ENCODE measurements at regions not wholly inside any gene's neighbourhood (a gene's known extent, or its start where the extent isn't known, plus 50 kb on each side); places are given as distances from the start of the nearest gene placed in this dataset.

DNA sequence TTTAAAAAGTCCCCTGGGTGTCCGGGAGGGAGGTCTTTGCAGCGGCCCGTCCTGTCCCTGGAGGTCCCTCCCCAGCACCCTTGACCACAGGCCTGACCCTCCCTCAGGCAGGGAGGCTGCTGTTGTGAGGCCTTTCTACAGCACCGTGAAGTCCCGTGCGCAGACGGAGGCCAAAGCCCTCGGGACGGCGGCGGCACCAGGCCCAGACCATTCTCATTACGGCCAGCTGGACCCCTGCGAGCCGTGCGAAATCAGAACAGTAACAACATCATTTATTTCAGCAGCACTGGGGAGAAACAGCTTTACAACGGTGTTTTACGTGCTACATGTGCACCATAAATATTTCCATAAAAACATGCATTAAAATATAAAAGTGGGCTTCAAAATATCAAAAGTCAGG is 101.4 kb upstream of the ACTRT2 start:
- no peak for DNase-seq

DNA sequence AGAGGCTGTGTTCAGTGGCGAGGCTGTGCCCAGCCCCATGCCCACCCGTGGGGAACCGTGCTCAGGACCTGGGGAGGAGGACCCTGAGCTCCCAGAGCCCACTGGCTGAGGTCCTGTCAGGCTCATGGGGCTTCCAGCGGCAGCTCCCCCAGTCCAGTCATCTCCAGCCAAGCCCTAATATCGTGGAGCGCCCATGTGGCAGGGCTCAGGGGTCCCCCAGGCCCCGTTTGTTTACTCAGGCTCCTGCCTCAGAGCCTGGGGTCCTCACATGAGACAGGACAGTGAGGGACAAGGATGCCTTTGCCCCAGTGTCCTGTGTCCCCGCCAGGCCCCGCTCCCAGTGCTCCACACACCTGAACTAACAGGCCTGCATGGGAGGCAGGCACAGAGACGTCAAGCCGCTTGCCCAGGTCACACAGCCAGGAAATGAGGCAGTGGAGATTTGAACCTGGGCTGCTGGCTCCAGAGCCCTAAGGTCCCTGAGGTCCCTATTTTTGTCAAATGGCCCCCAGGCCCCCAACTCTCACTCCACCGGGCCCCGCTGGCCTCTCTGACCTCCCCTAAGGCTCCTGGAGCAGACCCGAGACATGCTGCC is 100.7 kb upstream of the ACTRT2 start:
- no peak for DNase-seq

DNA sequence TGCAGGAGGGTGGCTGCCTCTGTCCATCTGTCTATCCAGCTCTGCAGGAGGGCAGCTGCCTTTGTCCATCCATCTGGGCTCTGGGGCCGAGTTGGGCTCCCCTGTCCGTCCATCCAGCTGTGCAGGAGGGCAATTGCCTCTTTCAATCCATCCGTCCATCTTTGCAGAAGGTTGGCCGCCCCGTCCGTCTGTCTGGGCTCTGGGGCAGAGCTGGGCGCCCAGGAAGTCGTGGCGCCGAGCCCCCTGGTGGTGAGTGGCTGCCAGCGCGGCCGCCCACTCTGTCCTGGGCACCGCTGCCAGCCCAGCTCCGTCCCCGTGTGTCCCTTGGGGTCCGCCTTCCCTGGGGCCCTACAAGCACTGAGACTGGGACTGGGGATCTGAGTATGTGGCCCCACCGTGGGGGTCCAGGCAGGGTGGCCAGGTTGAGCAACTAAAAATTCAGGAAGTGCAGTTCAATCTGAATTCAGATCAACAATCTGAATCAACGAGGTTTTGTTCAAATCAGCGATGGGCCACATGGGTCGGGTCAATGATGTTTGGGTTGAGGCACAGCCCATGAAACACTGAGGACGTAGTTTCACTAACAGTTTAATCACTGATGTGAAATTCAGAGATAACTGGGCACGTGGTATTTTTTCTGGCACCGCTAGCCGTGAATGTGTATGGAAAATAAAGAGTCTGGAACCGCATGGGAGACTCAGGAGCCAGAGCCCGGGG is 99.1 kb upstream of the ACTRT2 start:
- peak; percentile 51 for DNase-seq

DNA sequence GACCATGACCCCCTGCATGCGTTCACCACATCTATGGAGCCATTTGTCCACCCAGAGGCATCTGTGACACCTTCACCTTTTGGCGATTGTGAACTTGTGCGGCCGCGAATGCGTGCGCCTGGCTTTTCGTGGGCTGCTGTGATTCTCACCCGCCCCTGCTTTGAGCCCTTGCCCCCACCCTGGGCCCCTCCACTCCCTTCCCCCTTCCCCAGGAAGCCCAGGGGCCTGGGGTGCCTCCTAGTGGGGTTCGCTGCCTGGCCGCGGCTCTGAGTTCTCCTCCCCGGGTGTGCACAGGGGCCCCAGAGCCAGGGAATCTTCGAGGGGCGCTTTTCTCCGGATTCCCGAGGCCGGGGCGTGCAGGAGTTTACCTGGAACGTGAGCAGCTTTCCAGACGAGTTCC is 97.9 kb upstream of the ACTRT2 start:
- no peak for DNase-seq

DNA sequence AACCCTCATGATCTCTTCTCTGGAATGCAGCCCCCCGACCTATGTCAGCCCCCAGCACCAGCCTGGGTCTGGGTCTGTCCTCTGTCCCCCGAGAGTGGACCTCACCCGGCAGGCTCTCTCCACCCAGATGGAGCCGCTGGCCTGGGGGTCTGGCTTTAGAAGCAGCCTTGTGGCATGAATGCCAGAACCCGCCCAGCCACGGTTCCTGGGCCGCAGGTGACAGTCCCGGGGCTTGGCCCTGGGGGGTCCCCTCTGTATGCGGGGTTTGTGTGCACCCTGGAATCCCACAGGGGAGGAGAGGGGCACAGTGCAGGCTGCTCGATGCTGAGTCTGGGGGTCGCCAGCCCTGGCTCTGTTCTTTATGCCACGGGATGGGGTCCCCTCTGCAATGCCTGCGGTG is 96.0 kb upstream of the ACTRT2 start:
- DNase-seq = no peak

DNA sequence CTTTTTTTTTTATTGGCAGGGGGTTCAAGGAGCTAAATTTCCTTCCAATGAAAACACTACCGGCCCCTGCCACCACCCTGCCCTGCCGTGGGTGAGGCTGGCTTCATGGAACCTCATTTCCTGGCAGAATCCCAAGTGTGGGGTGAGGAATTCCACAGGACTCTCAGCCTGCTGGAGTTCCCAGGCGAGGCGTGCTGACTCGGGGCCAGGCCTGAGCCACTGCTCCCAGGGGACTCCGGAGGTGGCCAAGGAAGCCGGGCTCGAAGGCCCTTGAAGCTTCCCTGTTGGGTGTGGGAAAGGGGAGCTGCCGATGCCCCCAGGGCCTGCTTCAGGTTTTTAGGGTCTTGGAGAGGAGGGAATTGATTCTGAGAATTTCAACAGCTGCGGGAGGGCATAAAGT is 95.3 kb upstream of the ACTRT2 start:
- DNase-seq = no peak

DNA sequence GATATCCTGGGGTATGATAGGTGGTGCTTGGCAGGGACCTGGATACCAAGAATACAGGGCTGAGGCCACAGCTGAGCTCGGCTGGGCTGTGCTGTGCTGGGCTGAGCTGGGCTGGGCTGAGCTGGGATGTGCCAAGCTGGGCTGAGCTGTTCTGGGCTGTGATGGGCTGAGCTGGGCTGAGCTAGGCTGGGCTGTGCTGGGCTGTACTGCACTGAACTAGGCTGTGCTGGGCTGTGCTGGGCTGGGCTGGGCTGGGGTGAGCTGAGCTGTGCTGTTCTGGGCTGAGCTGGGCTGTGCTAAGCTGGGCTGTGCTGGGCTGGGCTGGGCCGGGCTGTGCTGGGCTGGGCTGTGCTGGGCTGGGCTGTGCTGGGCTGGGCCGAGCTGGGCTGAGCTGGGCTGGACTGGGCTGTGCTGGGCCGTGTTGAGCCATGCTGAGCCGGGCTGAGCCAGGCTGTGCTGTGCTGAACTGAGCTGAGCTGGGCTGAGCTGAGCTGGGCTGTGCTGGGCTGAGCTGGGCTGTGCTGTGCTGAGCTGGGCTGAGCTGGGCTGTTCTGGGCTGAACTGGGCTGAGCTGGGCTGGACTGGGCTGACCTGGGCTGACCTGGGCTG is 94.7 kb upstream of the ACTRT2 start:
- no peak for DNase-seq

DNA sequence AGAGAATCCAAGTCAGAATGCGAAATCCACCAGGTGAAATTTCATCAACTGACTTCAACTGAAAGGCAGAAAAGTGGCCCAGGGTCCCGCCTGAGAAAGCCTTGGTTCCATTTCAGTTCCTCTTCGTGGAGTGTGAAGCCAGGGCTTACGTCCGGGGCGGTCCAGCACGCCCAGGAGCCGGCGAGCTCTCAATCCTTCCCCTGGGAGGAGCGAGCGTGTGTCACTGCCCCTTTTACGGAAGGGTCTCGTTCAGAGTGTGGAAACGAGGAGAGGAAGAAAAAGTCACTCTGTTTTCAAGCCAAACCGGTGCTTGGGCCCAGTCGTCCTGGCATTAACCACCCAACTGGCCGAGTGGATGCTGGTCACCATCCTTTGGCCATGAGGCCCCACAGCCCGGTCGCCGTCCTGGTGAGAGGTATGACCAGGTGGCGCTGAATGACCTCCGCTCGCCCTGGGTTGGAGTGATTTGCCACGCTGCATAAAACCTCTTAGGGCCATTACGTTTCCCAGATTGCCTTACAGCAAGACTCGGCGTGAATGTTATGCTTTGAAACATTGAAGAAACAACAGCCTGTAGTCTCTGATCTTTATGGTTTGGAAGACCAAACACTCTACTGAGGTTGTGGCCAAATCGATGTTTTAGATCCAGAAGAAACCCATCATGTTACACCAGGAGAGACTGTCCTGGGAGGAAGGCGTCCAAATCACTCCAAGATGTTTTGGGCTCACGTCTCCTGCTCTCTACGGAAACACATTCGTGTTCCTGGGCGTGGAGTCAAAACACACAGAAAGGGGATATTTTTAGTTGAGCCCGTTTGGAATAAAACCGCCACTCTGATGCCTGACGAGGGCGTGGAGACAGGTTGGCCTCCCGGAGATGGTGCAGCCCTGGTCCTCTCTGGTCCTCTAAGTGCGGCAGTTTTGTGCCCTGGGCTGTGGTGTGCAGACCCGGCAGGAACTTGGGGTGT is 93.6 kb upstream of the ACTRT2 start:
- DNase-seq = no peak

DNA sequence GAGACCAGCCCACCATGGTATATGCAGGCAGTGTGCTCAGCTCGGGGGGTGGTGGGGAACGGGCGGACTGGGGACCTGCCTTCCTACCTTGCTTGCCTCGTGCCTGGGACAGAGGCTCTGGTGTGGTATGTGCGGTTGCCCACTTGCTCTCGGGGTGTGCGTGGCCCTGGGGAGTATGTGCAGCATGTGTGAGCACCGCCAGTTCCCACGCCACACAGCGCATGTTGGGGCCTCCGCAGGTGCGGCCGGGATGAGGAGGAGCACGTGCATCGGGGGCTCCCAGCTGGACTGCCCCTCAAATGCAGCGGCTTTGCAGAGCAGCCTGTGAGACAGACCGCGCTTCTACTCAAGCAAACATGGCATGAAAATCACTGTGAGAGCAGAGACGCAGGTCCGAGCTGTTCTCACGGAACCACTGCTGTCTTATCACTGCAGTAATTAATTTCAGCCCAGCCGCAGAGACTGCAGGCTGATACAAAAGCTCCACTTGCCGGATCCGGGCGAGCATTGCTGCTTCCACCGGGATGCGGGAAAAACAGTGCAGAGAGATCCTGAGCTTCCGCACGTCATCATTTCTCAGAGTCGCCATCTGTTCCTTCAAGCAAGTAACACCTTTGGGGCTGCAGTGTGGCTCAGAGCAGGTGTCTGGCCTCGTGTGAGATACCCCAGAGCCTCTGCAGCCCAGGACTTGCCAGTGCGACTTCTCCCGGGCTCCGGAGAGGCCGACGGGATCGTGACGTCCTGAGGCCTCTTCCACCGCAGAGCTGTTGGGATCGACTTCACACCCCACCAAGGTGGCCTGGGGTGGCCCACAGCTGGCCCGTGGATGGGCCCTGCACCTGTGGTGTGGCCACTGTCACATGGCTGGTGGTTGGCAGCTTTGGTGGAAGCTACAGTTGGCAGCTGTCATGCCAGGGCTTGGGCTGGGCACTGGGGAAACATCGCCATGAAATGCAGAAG is 92.6 kb upstream of the ACTRT2 start:
- DNase-seq = no peak

DNA sequence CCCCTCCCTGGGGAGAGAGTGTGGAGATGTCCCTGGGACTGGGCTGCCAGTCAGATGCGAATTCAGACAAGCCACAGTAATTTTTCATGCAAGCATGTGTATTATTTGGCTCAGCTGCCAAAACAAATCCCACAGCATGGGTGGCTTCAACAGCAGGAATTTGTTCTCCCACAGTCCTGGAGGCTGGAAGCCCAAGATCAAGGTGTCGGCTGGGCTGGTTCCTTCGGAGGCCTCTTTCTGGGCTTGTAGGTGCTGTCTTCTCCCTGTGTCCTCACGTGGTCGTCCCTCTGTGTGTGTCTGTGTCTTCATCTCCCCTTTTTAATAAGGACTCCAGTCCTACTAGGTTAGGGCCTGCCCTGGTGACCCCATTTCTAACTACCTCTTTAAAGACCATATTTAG is 91.9 kb upstream of the ACTRT2 start:
- DNase-seq = no peak

DNA sequence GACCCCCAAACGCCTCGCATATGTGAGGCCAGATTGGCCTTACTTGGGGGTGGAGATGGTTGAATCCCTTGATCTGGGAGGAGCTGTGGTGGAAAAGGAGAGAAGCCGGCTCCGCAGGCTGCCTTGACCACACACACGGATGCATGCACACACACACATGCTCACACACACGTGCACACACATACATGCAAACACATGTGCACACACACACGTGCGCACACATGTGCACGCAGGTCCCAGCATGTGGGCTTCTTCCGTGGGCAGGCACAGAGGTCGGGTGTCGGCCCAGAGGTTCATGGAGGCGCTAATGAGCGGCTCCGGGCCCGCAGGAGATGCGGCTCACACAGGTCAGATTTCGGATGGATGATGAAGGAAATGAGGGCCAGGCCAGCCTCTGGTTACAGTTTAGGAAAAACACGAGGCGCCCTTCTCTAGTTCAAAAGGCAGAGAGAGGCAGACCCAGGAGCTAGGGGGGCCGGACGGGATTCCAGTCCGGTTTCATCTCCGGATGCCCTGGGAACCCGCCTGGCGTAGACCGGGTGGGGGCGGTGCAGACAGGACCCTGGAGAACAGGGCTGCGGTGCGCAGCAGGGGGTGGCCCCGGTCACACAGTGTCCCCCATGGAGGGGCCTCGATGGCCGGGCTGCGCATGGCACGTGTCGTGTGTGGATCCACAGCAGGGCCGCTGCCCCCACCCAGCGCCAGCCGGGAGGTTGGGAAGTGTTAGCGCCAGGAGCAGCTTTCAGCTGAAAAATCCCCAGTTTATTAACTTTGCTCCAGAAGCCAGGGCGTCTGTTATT is 91.1 kb upstream of the ACTRT2 start:
- DNase-seq = no peak

DNA sequence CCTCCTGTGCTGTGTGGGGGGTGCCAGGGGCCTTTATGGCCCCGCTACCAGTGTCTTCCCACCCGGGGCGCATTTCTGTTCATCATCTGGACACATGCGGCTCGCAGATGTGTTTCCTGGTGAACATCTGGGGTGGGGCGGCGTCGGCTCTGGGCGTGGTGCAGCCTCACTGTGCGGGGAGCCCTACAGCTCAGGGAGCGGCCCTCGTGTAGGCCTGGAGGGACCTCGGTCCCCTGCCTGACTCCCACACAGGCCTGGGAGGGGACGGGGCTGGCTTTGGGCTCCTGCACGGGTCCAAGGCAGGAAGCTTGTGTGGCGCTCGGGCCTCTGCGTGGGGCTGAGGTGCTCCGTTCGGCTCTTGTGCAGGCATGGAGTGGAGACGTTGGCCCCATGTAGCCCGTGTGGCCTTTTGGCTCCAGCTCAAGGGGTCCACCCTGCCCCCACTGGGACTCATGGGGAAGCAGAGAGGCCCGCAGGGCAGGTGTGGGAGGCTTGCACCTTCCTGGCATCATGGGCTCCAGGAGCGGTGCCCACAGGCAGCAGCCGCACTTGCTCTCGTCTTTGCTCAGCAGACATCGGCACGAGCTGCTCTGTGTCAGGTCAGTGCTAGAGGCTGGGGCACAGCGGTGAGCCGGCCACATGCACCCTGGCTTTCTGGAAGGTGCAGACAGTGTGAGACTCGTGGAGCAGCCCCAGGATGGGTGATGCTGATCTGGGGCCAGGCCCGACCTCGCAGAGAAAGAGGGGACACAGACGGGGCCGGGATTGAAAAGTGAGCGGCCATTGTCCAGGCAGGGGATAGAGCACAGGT is 90.1 kb upstream of the ACTRT2 start:
- no peak for DNase-seq

DNA sequence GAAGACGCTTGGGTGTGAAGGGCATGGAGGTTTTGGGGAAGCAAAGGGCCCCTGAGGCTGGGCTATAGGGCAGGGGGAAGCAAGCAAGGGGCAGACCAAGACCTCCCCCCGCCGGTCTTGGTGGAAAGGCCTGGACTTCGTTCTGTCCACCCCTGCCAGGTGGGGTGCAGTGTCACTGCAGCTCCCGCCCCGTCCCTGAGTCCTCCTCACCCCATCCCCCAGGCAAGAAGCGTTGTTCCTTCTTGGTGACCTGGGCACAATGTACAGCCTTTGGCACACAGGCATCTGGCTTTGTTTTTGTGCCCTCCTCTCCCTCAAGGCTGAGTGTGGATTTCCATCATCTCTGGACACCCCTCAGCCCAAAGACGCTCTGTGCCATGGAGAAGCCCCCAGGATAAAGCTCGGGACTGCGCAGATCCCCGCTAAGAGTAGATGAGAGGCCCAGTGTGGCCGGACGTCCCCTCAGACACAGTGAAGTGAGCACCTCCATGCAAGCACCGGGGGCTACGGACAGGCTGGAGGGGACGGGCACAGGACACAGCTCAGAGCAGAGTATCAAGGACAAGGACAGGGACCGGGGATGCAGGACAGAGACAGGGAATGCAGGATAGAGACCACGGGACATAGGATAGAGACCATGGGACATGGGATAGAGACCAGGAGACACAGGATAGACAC is 89.4 kb upstream of the ACTRT2 start:
- no peak for DNase-seq

DNA sequence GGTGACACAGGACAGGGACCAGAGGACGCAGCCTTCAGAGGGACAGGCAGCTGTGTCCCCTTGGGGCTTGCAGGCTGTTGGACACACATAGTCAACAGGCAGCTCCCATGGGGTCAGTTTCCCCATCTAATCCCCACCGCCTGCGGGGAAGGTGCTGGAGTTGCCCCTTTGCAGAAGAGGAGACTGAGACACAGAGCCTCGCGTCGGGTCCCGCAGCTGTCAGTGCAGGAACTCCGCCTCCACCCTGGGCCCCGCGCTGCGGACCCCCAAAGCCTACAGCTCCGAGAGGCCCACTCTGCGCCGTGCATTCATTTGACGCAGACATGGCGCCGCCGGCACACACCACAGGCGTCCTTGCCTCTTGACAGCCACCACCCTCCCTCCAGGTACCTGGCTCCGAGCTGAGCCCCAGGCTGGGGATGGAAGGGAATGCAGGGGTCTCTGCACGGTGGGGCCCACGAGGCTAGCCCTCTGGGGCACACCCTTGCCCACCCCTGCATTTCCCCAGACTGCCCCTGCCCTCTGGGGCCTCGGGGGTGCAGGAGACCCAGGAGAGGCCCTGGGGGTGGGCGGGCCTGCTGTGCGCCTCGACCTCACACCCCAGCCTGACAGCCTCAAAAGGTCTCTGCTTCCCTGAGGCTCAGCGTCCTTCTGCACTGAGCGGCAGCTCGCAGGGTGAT is 88.5 kb upstream of the ACTRT2 start:
- no peak for DNase-seq

DNA sequence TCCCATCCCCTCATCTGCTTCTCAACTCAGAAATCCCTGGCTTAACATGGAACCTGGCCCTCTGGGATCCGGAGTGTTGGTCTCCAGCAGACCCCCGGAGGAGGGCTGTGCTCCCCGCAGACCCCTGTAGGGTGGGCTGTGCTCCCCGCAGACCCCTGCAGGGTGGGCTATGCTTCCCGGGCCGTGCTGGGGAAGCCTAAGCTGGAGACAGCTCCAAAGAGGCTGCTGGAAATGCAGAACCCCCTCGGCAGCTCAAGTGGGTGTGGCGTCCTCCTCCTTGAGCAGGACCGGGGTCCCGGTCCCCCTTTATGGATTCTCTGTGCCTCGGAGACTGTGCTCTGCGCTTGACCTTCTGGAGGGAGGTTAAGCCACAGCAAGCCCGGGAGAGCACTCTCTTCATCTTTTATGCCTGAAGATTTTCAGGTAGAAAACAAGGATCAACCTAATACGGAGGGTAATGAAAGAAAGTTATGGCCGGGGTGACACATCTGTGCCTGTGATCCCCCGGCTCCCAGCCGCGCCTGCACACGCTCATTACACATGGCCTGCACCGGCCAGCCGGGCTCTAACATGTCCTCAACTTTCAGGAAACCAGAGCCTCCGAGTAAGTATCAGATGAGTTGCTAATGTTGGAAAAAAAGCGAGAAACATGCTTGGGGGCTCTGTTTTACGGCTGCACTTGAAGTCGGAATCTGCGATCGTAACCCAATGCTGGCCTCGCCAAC is 87.7 kb upstream of the ACTRT2 start:
- no peak for DNase-seq

DNA sequence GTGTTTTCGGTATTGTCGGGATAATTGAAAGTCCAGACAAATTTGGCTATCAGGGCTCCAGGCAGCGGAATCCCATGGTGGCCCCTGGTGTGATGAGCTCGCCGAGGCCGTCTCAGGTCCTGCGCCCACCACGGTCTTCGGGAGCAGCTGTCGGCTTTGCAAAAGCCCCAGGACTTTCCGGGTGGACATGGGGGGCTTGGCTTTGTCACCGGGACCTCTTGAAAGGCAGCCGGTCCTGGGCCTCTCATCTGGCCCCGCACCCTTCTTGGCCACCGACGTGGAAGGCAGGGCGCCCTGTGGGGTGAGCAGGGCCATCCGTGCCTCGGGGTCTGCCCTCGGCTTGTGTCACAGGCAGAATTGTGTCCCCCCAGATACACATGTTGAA is 87.1 kb upstream of the ACTRT2 start:
- no peak for DNase-seq

DNA sequence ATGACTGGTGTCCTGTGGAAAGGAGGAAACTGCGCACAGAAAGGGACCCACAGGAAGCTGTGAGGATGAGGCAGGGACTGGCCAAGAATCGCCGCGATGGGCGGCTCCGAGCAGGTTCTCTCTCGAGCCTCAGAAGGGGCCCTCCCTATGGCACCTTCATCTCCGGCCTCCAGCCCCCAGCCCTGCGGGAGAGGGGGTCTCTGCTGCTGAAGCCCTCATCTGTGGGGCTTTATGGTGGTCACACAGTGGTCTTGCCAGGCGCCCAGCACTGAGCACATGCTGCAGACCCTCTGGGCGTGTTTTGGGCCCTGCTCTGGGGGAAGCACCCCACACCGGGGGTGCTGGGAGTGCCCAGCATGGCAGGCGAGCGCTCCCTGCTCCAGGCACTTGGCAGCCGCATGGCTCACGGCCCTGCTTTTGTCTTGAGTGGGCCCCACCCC is 86.6 kb upstream of the ACTRT2 start:
- DNase-seq = no peak

DNA sequence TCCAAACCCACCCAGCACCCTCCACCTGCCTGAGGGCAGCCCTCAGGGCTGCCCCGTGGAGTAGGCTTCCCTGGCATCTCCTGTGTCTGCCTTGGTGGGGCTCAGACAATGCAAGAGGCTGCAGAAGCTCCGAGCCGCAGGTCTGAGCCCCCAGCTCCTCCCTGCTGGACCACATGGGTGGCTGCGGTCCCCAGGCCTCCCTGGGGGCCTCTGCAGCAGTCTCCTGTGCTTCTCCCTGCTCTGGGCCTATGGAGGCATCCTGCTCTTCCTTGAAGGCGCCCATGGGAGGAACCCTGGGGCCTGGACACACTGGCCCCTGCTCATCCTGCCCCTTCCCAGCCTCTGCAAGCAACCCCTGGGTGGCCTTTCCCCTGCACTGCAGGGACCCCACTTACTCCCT is 86.1 kb upstream of the ACTRT2 start:
- DNase-seq = no peak

Measured in stimulated activated CD4-positive, alpha-beta T cell treated with anti-CD3 and anti-CD28 coated beads, Interleukin-15, amount 100 ng/mL, for 24 hours (primary cell).